ENCODE measurements at regions not wholly inside any gene's neighbourhood (a gene's known extent, or its start where the extent isn't known, plus 50 kb on each side); places are given as distances from the start of the nearest gene placed in this dataset.
"Not testable (repeated sequence)": the region's sequence is repeated elsewhere in the genome, so short reads cannot be mapped to it uniquely, and the experiment has no call there.

DNA sequence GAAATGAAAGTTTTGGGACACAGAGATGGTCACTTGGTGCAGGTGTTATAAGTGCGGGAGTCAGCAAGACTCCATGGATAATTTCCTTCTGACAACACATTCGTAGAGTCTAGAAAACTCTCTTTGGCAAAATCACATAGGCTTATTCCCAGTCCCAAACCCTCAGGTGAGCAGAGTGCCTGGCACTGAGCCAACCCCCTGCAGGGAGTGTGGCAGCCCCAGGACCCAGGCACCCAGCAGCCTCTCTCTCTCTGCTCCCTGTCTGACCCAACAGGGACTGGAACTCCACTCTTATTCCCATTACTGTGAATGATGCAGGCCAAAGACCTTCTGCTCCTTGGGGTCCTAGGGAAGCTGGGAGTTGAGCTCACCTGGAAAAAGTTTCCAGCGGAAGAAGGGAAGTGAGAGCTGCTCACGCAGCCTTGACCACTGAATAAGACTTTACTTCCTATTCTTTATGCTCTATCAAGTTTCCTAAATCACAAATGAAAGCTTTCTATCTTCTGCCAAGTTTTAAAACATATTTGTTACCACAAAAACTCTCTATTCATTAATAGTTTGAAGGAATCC lies 132.6 kb upstream of the ETV3 start:
- H3K4me3 Mint-ChIP-seq = no peak overlapping the region
- DNase-seq (ENCODE audit: low spot score) = no peak

DNA sequence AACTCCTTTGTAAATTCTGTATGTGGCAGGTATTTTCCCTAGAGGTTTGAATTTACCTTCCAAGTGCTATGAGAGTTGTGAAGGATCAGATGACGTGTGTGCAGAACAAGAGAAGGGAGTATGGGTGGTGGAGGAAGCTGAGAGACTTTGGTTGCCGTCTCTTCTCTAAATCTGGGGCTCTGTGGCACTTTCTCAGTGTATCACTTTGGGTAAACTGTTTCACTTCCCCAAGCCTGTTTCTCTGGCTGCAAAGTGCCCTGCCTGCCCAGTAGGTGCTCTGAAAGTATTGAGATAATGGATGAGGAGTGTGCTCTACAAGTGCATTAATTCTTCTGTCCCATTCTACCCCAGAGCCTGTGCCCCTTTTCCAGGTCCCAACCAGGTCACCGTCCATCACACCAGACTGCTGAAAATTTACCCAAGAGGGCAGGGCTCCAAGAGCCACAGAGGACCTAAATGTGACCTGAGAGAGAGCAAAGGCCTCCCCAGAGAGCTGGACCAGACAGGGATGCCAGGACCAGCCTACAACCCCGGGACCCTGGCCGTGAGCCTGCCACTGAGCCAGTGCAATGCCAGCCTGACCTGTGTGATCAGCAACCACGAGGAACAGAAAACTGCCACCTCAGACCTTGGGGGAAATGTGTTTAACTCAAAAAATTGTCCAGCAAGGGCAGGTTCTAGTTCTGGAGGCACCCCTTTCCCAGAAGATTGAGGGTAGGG lies 131.6 kb upstream of the ETV3 start:
- Mint-ChIP-seq H3K27me3 (ENCODE audit: insufficient read depth) (peaks cover 2% of the 10 kb centered on the region), H3K4me1 (ENCODE audit: low read depth) (no peaks in the 10 kb centered on the region)

More for the DNA sequence above, 132.6 kb upstream of the ETV3 start:
- Mint-ChIP-seq H3K27ac (no peak overlapping the region), H3K9me3 (no peaks in the 10 kb centered on the region), H3K27me3 (ENCODE audit: insufficient read depth) (peaks cover 2% of the 10 kb centered on the region), H3K4me1 (ENCODE audit: low read depth) (no peaks in the 10 kb centered on the region), H3K36me3 (ENCODE audit: low read depth) (no peaks in the 10 kb centered on the region)
- intact Hi-C loops (cut with micrococcal nuclease) = no loop called here

DNA sequence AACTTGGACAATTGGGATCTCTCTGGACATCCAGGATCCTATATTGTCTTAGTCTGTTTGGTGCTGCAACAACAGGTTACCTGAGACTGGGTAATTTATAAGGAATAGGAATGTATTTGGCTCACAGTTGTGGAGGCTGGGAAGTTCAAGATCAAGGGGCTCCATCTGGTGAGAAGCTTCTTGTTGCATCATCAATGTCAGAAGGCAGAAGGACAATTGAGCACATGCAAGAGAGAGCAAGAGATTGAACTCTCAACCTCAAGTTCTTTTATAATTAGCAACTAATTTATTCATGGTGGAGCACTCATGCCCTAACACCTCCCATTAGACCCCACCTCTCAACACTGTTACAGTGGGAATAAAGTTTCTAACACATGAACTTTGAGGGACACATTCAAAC lies 124.7 kb upstream of the ETV3 start:
- peaks cover 2% of the 10 kb centered on the region for H3K27me3 Mint-ChIP-seq (ENCODE audit: insufficient read depth)
- no peak overlapping the region for H3K27ac Mint-ChIP-seq
- intact Hi-C loops (cut with micrococcal nuclease) = no loop called here
- DNase-seq (ENCODE audit: low spot score) = no peak
- no peaks in the 10 kb centered on the region for H3K4me1 Mint-ChIP-seq (ENCODE audit: low read depth)
- no peak overlapping the region for H3K4me3 Mint-ChIP-seq
- no peaks in the 10 kb centered on the region for H3K36me3 Mint-ChIP-seq (ENCODE audit: low read depth)
- H3K9me3 Mint-ChIP-seq = peaks cover 9% of the 10 kb centered on the region

More for the DNA sequence above, 131.6 kb upstream of the ETV3 start:
- Mint-ChIP-seq H3K27ac (no peak overlapping the region), H3K9me3 (no peaks in the 10 kb centered on the region), H3K36me3 (ENCODE audit: low read depth) (no peaks in the 10 kb centered on the region), H3K4me3 (no peak overlapping the region)
- no peak for DNase-seq (ENCODE audit: low spot score)
- intact Hi-C loops (cut with micrococcal nuclease) = no loop called here

DNA sequence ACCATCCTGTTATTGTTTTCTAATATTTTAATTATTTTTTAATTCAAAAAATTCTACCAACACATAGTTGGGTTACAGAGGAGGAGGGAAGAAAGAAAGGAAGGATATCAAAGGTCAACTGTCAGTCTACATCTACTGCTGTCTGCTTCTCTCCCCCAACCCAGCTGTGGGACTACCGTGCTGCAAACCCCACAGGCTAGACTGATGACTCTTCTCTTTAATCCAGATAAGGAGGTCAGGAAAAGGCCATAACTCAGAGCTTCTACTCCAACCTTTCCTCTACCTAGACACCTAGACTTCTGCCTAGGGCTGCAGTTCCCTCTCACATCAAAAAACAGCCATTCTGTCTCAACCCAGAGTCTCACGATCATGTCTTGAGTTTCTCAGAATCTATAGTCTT lies 124.2 kb upstream of the ETV3 start:
- Mint-ChIP-seq H3K36me3 (ENCODE audit: low read depth) (no peaks in the 10 kb centered on the region), H3K9me3 (peaks cover 9% of the 10 kb centered on the region), H3K4me1 (ENCODE audit: low read depth) (no peaks in the 10 kb centered on the region), H3K27ac (no peak overlapping the region), H3K4me3 (no peak overlapping the region), H3K27me3 (ENCODE audit: insufficient read depth) (peaks cover 2% of the 10 kb centered on the region)
- DNase-seq (ENCODE audit: low spot score) = no peak
- intact Hi-C loops (cut with micrococcal nuclease) = no loop called here

DNA sequence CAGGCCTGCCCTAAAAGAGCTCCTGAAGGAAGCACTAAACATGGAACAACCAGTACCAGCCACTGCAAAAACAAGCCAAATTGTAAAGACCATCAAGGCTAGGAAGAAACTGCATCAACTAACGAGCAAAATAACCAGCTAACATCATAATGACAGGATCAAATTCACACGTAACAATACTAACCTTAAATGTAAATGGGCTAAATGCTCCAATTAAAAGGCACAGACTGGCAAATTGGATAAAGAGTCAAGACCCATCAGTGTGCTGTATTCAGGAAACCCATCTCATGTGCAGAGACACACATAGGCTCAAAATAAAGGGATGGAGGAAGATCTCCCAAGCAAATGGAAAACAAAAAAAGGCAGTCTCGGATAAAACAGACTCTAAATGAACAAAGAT lies 117.7 kb upstream of the ETV3 start:
- H3K4me3 Mint-ChIP-seq; H3K9me3 Mint-ChIP-seq; H3K4me1 Mint-ChIP-seq (ENCODE audit: low read depth); DNase-seq (ENCODE audit: low spot score); H3K27ac Mint-ChIP-seq; H3K36me3 Mint-ChIP-seq (ENCODE audit: low read depth); H3K27me3 Mint-ChIP-seq (ENCODE audit: insufficient read depth); intact Hi-C loops (cut with micrococcal nuclease): not testable (repeated sequence)

DNA sequence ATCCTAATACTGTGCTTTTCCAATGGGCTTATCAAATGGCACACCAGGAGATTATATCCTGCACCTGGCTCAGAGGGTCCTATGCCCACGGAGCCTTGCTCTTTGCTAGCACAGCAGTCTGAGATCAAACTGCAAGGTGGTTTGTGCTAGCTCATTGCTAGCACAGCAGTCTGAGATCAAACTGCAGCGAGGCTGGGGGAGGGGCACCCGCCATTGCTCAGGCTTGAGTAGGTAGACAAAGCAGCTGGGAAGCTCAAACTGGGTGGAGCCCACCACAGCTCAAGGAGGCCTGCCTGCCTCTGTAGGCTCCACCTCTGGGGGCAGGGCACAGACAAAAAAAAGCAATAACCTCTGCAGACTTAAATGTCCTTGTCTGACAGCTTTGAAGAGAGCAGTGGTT lies 116.0 kb upstream of the ETV3 start:
- H3K36me3 Mint-ChIP-seq (ENCODE audit: low read depth); H3K4me1 Mint-ChIP-seq (ENCODE audit: low read depth); intact Hi-C loops (cut with micrococcal nuclease); H3K4me3 Mint-ChIP-seq; H3K9me3 Mint-ChIP-seq; H3K27ac Mint-ChIP-seq; H3K27me3 Mint-ChIP-seq (ENCODE audit: insufficient read depth); DNase-seq (ENCODE audit: low spot score): not testable (repeated sequence)

DNA sequence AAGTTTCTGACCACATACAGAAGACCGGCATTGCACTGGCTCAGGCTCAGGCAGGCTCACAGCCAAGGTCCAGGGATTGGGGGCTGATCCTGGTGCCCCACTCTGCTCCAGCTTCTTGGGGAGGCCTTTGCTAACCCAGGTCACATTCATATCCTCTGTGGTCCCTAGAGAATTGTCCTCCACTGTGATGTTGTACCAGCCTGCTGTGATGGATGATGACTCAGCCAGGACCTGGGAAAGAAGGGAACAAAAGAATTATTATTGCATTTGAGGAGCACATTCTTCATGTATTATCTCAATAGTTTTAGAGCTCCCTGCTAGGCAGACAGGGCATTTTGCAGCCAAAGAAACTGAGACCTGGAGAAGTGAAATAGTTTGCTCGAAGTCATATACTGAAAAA lies 114.3 kb upstream of the ETV3 start:
- Mint-ChIP-seq H3K4me1 (ENCODE audit: low read depth) (no peaks in the 10 kb centered on the region), H3K9me3 (no peaks in the 10 kb centered on the region), H3K4me3 (no peak overlapping the region), H3K27ac (no peak overlapping the region), H3K27me3 (ENCODE audit: insufficient read depth) (peaks cover 8% of the 10 kb centered on the region), H3K36me3 (ENCODE audit: low read depth) (no peaks in the 10 kb centered on the region)
- DNase-seq (ENCODE audit: low spot score) = no peak
- intact Hi-C loops (cut with micrococcal nuclease) = no loop called here

DNA sequence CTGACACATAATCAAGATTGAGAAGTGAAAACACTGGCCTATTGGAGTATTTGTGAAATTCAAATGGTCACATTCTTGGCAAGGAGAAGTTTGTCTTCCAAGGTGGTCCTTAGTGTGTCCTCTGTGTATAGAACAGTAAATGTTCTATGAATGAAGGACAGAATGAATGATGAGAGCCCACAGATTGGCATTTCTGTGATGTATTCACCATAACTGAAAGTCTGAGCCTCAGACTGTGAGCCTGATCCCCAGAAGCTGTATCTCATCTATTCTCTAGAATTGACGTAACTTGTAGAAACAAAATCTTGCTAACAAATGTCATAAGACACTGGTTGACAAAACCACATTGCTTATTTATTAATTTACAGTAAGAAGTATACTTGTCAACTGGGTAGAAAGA lies 111.5 kb upstream of the ETV3 start:
- Mint-ChIP-seq H3K36me3 (ENCODE audit: low read depth) (no peaks in the 10 kb centered on the region), H3K27me3 (ENCODE audit: insufficient read depth) (peaks cover 10% of the 10 kb centered on the region), H3K4me3 (no peak overlapping the region), H3K9me3 (no peaks in the 10 kb centered on the region), H3K4me1 (ENCODE audit: low read depth) (no peaks in the 10 kb centered on the region), H3K27ac (no peak overlapping the region)
- DNase-seq (ENCODE audit: low spot score) = no peak
- intact Hi-C loops (cut with micrococcal nuclease) = no loop called here

DNA sequence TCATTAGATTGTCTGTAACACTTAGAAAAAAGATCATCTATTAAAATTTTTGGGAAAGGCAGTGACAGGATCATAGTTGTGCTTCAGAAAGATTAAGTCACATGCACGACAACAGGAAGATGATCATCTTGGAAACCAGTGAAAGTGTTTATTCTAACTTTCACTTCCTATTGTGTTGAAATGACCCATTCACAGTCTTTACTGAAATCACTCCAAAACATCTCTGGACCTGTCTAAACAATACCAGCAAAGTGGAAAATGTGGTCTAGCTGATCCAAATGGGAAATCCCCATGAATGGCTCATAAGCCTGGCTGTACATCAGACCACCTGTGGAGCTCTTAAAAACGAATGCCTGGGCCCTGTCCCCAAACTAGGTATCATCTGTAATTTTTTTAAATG lies 111.1 kb upstream of the ETV3 start:
- Mint-ChIP-seq H3K27me3 (ENCODE audit: insufficient read depth) (peaks cover 10% of the 10 kb centered on the region), H3K27ac (no peak overlapping the region), H3K4me1 (ENCODE audit: low read depth) (no peaks in the 10 kb centered on the region), H3K36me3 (ENCODE audit: low read depth) (no peaks in the 10 kb centered on the region), H3K4me3 (no peak overlapping the region), H3K9me3 (no peaks in the 10 kb centered on the region)
- intact Hi-C loops (cut with micrococcal nuclease) = no loop called here
- no peak for DNase-seq (ENCODE audit: low spot score)

DNA sequence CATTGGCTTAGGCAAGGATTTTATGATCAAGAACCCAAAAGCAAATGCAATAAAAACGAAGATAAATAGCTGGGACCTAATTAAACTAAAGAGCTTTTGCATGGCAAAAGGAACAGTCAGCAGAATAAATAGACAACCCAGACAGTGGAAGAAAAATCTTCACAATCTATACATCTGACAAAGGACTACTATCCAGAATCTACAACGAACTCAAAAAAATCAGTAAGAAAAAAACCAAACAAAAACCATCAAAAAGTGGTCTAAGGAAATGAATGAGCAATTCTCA lies 109.5 kb upstream of the ETV3 start:
- H3K4me1 Mint-ChIP-seq (ENCODE audit: low read depth); H3K36me3 Mint-ChIP-seq (ENCODE audit: low read depth); H3K9me3 Mint-ChIP-seq; H3K27me3 Mint-ChIP-seq (ENCODE audit: insufficient read depth); intact Hi-C loops (cut with micrococcal nuclease); DNase-seq (ENCODE audit: low spot score); H3K27ac Mint-ChIP-seq; H3K4me3 Mint-ChIP-seq: not testable (repeated sequence)

DNA sequence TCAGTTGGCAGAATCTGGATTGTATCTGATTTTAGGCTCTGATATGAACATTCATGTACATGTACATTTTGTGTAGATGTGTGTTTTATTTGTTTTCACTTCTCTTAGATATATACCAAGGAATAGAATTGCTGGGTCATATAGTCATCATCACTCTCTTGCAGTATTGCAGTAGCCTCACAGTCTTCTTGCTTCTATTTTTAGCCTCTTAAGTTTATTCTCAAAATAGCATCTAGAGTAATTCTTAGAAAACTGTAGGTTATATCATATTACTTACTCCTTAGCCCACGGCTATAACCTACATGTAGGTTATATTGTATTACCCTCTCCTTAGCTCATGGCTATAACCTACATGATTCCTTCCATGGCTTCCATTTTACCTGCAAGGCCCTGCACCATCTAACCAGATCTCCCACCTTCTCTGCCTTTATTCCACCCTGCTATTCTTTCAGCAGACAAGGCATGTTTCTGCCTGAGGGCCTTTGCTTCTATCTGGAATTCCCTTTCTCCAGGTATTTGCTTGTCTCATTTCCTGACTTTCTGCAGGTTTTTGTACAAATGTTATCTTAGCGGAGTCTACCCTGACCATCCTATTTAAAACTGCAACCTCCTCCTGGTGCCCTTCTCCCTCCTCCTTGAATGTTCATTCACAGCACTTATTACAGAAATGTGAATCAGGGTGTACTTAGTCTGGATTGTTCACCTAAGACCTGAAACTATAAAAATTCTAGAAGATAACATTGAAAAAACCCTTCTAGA lies 109.0 kb upstream of the ETV3 start:
- peaks cover 8% of the 10 kb centered on the region for H3K27me3 Mint-ChIP-seq (ENCODE audit: insufficient read depth)
- intact Hi-C loops (cut with micrococcal nuclease) = no loop called here

DNA sequence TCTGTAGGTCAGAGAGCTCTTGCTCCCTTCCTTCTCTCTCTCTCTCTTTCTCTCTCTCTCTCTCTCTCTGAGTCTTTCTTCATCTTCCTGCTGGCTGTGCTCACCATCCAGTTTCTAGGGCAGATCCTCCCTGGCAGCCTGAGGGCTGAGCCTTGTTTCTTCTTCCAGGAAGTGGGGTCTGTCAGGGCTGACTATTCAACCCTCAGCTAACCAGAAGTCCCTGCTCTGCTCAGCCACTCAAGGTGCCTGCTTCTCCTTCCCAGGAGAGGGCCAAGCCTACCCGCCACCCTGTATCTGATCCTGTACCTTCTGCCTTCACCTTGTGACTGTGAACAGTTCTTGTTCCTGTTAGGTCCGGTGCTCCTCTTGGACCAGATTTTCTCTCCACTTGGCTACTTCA lies 107.6 kb upstream of the ETV3 start:
- intact Hi-C loops (cut with micrococcal nuclease) = no loop called here
- Mint-ChIP-seq H3K4me3 (no peak overlapping the region), H3K27ac (no peak overlapping the region), H3K4me1 (ENCODE audit: low read depth) (no peaks in the 10 kb centered on the region), H3K9me3 (no peaks in the 10 kb centered on the region), H3K27me3 (ENCODE audit: insufficient read depth) (peaks cover 8% of the 10 kb centered on the region), H3K36me3 (ENCODE audit: low read depth) (no peaks in the 10 kb centered on the region)
- DNase-seq (ENCODE audit: low spot score) = no peak

More for the DNA sequence above, 109.0 kb upstream of the ETV3 start:
- H3K4me1 Mint-ChIP-seq (ENCODE audit: low read depth) = no peaks in the 10 kb centered on the region
- no peak overlapping the region for H3K27ac Mint-ChIP-seq
- H3K4me3 Mint-ChIP-seq = no peak overlapping the region
- H3K36me3 Mint-ChIP-seq (ENCODE audit: low read depth) = no peaks in the 10 kb centered on the region
- DNase-seq (ENCODE audit: low spot score) = no peak
- H3K9me3 Mint-ChIP-seq = no peaks in the 10 kb centered on the region

DNA sequence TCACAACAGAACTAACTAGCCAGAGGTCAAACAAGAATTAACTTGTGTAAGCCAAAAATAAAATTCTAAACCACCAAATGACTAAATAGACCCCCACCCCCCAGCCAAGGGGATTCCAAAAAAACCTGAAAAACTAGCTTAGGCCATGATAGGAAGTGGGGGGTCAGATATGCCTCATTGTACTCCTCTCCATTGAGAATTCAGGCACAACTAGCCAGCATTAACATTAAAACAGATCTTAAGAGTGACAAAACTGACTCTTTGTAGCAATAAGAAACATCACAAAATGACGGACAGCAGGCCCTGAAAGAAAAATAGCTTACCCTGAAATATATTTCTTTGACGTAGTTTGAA lies 103.0 kb upstream of the ETV3 start:
- no peak for DNase-seq (ENCODE audit: low spot score)
- H3K36me3 Mint-ChIP-seq (ENCODE audit: low read depth) = no peaks in the 10 kb centered on the region
- intact Hi-C loops (cut with micrococcal nuclease) = no loop called here
- no peak overlapping the region for H3K27ac Mint-ChIP-seq
- H3K4me3 Mint-ChIP-seq = no peak overlapping the region
- peaks cover 5% of the 10 kb centered on the region for H3K27me3 Mint-ChIP-seq (ENCODE audit: insufficient read depth)
- H3K4me1 Mint-ChIP-seq (ENCODE audit: low read depth) = no peaks in the 10 kb centered on the region
- H3K9me3 Mint-ChIP-seq = no peaks in the 10 kb centered on the region
